Activated CD8-positive, alpha-beta T cell treated with anti-CD3 and anti-CD28 coated beads for 36 hours (primary cell): ENCODE measurements at regions not wholly inside any gene's neighbourhood (a gene's known extent, or its start where the extent isn't known, plus 50 kb on each side); places are given as distances from the start of the nearest gene placed in this dataset.

ENCODE experiments used
- ATAC-seq: fragments of 200-7000 bp; cut with Tn5 transposase; one replicate; pipeline ENCODE4 v1.10.0; 2021; ENCODE audit warnings: mild to moderate bottlenecking, moderate library complexity
- CTCF ChIA-PET: fragments of 350-600 bp; sonication (Branson Sonifier 250); formaldehyde crosslinking; loops from one replicate; lab custom pipeline; 2021; ENCODE audit warnings: antibody characterized with exemption; lab: Charles Lee
- POLR2A ChIA-PET: fragments of 350-600 bp; sonication (Branson Sonifier 250); formaldehyde crosslinking; loops from one replicate; lab custom pipeline; 2021; ENCODE audit warnings: antibody characterized with exemption; lab: Charles Lee
- DNase-seq: peaks from one replicate; pipeline ENCODE4 v3.0.0-alpha.2; 2020
- H3K27ac Mint-ChIP-seq: one replicate; pipeline ENCODE4 v1.8.0; 2021; ENCODE audit warnings: mild to moderate bottlenecking, mixed read lengths
- H3K27me3 Mint-ChIP-seq: one replicate; pipeline ENCODE4 v1.8.0; 2021; ENCODE audit warnings: mixed read lengths
- H3K36me3 Mint-ChIP-seq: one replicate; pipeline ENCODE4 v1.8.0; 2021; ENCODE audit warnings: low read depth, mixed read lengths
- H3K4me1 Mint-ChIP-seq: one replicate; pipeline ENCODE4 v1.8.0; 2021; ENCODE audit warnings: low read depth, mixed read lengths
- H3K4me3 Mint-ChIP-seq: one replicate; pipeline ENCODE4 v1.8.0; 2021; ENCODE audit warnings: mild to moderate bottlenecking, moderate library complexity, mixed read lengths
- H3K9me3 Mint-ChIP-seq: one replicate; pipeline ENCODE4 v1.8.0; 2021; ENCODE audit warnings: mixed read lengths
- CTCF ChIP-seq: fragments of 200-600 bp; IDR thresholded peaks from one replicate; pipeline ENCODE4 v1.8.0; 2022; ENCODE audit warnings: antibody characterized with exemption, mild to moderate bottlenecking
- intact Hi-C: fragments of 100-400 bp; cut with micrococcal nuclease; formaldehyde crosslinking; loops from one replicate; pipeline ENCODE4 v1.10.0; 2022

DNA sequence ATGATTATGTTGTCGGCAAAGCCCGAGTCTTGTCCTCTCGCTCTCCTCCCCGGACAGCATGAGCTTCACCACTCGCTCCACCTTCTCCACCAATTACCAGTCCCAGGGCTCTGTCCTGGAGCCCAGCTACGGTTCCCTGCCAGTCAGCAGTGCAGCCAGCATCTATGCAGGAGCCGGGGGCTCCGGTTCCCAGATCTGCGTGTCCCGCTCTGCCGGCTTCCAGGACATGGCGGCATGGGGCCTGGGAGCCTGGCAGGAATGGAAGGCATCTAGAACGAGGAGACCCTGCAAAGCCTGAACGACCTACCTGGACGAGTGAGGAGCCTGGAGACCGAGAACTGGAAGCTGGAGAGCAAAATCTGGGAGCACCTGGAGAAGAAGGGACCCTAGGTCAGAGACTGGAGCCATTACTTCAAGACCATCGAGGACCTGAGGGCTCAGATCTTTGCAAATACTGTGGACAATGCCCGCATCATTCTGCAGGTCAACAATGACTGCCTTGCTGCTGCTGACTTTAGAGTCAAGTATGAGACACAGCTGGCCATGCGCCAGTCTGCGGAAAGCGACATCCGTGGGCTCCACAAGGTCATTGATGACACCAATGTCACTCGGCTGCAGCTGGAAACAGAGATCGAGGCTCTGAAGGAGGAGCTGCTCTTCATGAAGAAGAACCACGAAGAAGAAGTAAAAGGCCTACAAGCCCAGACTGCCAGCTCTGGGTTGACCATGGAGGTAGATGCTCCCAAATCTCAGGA, 101.3 kb upstream of the MAN2A1 start:
- Mint-ChIP-seq H3K4me3 (no peak overlapping the region), H3K27me3 (no peaks in the 10 kb centered on the region), H3K4me1 (peaks cover 5% of the 10 kb centered on the region), H3K36me3 (no peaks in the 10 kb centered on the region), H3K9me3 (no peaks in the 10 kb centered on the region), H3K27ac (no peak overlapping the region)
- POLR2A ChIA-PET, result no interaction called here
- CTCF ChIA-PET, result no interaction called here
- TF ChIP-seq CTCF, result no peak
- ATAC-seq (no peak), DNase-seq (no peak)
- intact Hi-C loops, result no loop called here

DNA sequence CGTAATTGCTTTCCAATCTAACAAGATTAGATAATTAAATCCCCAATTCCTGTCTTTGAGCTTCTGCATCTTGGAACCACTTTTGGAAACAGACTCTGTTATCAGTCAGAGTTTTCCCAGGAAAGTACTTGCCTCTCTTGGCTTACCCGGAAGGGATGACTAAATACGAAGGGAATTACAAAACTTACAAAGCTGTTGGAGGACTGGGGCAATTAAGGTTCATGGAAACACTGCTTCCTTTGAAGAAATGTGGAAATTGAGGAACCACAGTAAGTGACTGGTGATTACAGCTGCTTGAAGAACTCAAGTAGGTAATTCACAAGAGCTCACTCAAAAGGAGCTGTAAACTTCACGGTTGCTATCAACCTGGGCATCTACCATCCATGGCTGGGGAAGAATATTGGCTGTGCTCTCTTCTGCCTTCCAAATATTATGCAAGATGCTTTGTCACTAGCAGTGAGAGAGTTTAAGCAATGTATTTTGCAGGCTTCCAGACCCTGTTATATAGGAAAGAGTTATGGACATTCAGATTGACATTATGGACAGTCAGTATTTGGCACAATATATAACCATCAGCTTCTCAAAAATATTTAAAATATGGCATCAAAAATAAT, 104.6 kb upstream of the MAN2A1 start:
- no peak for ATAC-seq
- Mint-ChIP-seq H3K4me3 (no peak overlapping the region), H3K36me3 (no peaks in the 10 kb centered on the region), H3K27me3 (no peaks in the 10 kb centered on the region), H3K27ac (no peak overlapping the region), H3K4me1 (peaks cover 3% of the 10 kb centered on the region), H3K9me3 (no peaks in the 10 kb centered on the region)
- no peak for DNase-seq
- TF ChIP-seq CTCF, result no peak
- POLR2A ChIA-PET, result no interaction called here
- intact Hi-C loops, result no loop called here
- CTCF ChIA-PET, result no interaction called here

GRCh38 chr5:109580225-109580624, 109.5 kb upstream of the MAN2A1 start:
- Mint-ChIP-seq H3K4me3 (no peak overlapping the region), H3K27me3 (no peaks in the 10 kb centered on the region), H3K4me1 (no peaks in the 10 kb centered on the region), H3K9me3 (peaks cover 2% of the 10 kb centered on the region), H3K36me3 (no peaks in the 10 kb centered on the region), H3K27ac (no peak overlapping the region)
- POLR2A ChIA-PET, result no interaction called here
- no peak for TF ChIP-seq CTCF
- no peak for DNase-seq
- no peak for ATAC-seq
- intact Hi-C loops, result no loop called here
- CTCF ChIA-PET, result no interaction called here

DNA sequence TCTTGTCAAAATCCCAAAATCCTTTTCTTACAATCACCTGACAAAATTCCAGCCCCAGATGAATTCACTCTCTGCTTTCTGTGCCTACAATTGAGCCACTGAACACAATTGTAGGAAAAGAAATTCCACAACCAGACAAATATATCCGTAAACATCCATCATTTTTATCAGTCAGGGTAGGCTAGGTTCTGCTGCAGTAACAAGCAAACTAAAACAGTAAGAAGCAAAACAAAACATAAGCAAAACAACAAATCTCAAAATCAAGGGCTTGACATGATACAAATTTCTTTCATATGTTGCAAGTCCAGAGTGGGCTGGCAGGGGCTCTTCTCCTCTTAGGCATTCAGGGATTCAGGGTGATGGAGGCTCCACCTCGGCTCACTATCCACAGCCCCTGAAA, 114.2 kb upstream of the MAN2A1 start:
- Mint-ChIP-seq H3K36me3 (no peaks in the 10 kb centered on the region), H3K27ac (no peak overlapping the region), H3K4me1 (no peaks in the 10 kb centered on the region), H3K4me3 (no peak overlapping the region), H3K27me3 (no peaks in the 10 kb centered on the region), H3K9me3 (peaks cover 2% of the 10 kb centered on the region)
- TF ChIP-seq CTCF, result no peak
- POLR2A ChIA-PET, result no interaction called here
- CTCF ChIA-PET, result no interaction called here
- no peak for ATAC-seq
- intact Hi-C loops, result no loop called here
- DNase-seq, result no peak

- no peak overlapping the region for H3K4me3 Mint-ChIP-seq
- no peak for TF ChIP-seq CTCF
- no peak overlapping the region for H3K27ac Mint-ChIP-seq
- ATAC-seq (no peak), DNase-seq (no peak)
- peaks cover 2% of the 10 kb centered on the region for H3K9me3 Mint-ChIP-seq
- H3K4me1 Mint-ChIP-seq, result no peaks in the 10 kb centered on the region
- ChIA-PET CTCF (no interaction called here), POLR2A (no interaction called here)
- intact Hi-C loops, result no loop called here
- H3K36me3 Mint-ChIP-seq, result no peaks in the 10 kb centered on the region
- no peaks in the 10 kb centered on the region for H3K27me3 Mint-ChIP-seq
Observed at GRCh38 chr5:109574985-109575384, 114.7 kb upstream of the MAN2A1 start.
